Stimulated activated naive CD4-positive, alpha-beta T cell treated with Interleukin-2 at 50 U/mL for 16 hours (primary cell): ENCODE measurements at regions not wholly inside any gene's neighbourhood (a gene's known extent, or its start where the extent isn't known, plus 50 kb on each side); places are given as distances from the start of the nearest gene placed in this dataset.

Experiments used
- DNase-seq: peaks from one replicate; lab custom pipeline; 2025; lab: John Stamatoyannopoulos, UW

GRCh38 chr2:129752686-129753085 is 226.8 kb upstream of the RAB6C start:
- no peak for DNase-seq

DNA sequence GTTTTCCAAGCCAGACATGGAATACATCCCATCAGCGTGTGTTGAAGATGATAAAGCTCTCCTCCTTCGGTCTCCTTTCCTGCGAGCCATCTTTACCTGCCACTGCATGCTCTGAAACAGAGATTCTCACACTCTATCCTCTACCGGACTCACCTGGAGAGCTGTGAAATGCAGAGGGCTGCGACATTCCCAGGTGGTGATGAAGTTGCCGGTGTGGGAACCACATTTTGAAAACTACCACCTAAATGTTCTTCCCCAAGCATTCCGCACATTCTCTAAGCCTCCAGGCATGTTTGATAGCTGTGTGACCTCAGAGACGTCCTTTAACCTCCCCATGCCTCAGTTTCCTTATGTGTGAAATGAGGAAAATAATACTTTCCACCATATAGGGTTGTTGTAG is 226.2 kb upstream of the RAB6C start:
- DNase-seq, result no peak

- no peak for DNase-seq
Observed at GRCh38 chr2:129754421-129754820, 225.0 kb upstream of the RAB6C start.

- DNase-seq, result no peak
Observed at GRCh38 chr2:129754831-129755230, 224.6 kb upstream of the RAB6C start.

DNA sequence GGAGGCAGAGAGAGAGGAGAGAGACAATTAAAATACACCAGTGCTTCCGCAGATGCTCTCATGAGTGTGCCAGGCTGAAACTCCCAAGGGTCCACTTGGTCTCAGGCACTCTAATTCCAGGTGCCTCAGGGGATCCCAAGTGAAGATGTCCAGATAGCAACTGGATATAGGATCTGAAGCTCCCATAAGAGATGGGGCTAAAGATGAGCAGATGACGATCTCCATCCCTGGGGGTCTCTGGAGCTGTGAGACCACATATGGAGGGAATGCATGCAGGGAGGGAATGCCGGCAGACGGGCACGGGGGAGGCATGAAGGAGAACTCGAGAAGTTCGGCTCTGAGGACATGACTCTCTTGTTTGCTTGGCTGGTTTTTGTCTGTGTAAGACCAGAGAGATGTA is 223.7 kb upstream of the RAB6C start:
- no peak for DNase-seq

DNA sequence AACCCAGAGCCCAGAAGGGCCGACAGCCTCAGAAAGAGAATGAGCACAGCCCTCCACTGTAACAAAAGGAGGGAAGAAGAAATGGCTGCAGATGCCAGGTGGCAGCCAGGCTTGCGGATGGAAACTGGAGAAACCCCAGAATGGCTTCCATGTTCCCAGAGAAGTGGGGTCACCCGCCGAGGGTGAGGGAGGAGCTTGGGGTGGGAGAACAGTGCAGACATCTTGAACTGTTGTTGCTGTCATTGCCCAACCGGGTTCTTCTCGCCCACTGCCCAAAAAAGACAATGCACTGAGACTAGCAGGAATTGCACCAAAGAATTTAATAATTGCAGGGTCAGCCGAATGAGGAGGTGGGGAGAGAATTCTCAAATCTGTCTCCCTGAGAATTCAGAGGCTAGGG is 223.2 kb upstream of the RAB6C start:
- no peak for DNase-seq

DNA sequence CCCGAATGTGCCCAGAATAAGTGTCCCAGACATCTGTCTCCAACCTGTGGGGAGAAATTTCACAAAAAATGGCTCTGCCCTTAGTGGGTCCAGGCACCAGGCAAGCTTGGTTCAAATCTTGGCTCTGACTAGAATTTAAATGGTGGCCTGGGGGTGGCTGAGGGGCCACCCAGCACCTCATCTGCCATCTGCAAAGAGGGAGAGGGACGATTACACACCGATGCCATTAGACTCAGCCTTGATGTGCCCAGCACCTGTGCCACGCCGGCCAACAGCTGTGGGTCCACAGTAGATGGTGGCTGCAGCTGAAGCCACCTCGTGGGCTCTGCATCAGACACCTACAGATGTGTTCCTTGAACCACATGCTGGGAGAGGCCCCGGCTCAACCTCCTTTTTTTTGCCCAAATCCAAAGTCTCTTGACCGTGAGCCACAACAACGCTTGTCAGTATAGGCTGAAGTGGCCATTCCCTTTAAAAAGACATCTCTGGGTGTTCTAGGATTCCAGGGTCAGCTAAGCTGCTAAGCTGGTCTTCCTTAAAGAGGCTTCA is 222.0 kb upstream of the RAB6C start:
- DNase-seq, result no peak

DNA sequence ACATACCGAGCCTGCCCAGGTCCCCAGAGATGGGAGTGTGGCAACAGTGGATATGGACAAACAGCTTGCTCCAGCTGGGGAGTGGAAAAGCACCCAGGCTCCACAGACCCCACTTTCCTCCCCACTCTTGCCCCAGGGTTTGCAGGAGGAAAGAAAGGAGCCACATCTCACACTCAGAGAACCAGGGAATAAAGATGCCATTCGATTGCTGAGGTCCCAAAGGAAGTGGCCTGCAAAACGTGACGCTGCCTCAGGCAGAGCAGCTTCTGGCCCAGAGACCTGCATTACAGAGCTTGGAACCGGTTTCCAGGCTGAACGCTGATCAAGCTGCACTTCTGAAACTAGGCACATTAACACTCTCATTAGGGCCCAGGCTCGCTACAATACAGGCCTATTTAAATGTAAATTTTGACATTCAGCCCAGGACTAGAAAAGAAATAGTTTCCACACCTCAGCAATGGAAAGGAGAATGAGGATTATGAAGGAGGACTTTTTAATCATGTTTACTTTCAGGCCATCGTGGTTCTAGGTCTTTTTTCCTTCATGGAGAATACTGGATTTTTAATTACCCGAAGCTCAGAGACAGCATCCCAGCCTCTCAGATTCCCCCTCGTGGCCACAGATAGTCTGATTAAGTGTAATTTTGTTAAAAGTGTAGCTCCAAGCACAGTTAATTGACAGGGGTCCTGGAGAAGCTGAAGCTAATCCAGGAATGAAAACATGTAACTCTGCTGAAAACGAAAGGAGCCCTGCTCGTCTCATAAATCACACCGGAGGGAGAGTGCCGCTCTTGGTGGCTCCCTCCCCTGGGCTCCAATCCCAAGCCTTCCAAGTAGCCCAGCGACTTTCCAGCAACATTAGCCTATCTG is 221.3 kb upstream of the RAB6C start:
- no peak for DNase-seq

DNA sequence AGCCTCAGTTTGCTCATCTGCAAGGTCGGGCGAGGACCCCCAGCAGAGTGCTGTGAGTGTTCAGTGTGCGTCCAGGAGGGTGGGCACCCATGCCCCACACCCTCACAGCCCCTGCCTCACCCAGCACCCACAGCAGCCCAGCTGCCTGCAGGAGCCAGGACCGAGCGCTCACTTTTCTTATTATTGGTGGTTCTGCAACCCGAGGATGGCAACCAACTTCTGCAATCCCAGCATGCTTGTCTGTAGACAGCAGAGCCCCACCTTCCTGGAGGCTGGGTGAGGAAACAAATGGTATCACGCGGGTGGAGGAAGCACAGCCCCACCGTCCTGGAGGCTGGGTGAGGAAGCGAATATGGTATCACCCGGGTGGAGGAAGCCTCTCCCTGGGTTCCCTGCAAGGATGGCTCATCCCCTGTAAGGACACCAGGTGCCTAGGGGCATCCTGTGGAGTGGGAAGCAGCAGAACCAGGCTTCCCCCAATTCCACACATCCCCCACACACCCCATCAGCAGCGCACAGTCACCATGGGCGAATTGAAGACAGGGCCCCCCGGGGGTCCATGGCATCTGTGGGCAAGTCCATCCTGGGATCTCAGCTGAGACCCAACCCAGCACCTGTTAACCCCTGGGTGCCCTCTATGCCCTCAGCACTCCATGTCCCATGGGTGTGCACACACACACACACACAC is 220.5 kb upstream of the RAB6C start:
- DNase-seq, result no peak

DNA sequence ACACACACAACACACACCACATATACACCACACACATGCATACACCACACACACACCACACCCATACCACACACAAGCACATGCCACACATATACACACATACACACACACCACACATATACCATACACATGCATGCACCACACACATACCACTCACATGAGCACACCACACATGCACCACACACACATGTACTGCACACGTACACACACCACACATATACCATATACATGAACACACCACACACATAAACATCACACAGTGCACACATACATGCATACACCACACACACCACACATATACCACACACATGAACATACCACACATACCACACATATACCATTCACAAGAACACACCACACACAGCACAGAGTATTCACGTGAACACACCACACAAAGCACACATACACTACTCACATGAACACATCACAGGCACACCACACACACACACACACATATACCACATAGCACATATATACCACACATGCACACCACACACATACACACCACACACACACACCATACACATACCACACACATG is 219.9 kb upstream of the RAB6C start:
- no peak for DNase-seq

GRCh38 chr2:129760669-129761068 is 218.8 kb upstream of the RAB6C start:
- no peak for DNase-seq

- DNase-seq, result no peak
Observed at GRCh38 chr2:129761569-129762021, 217.9 kb upstream of the RAB6C start.

GRCh38 chr2:129762386-129763189 is 216.9 kb upstream of the RAB6C start:
- DNase-seq, result no peak

GRCh38 chr2:129763190-129763846 is 216.1 kb upstream of the RAB6C start:
- DNase-seq, result no peak

- DNase-seq, result no peak
Observed at GRCh38 chr2:129763966-129764365, 215.5 kb upstream of the RAB6C start.

DNA sequence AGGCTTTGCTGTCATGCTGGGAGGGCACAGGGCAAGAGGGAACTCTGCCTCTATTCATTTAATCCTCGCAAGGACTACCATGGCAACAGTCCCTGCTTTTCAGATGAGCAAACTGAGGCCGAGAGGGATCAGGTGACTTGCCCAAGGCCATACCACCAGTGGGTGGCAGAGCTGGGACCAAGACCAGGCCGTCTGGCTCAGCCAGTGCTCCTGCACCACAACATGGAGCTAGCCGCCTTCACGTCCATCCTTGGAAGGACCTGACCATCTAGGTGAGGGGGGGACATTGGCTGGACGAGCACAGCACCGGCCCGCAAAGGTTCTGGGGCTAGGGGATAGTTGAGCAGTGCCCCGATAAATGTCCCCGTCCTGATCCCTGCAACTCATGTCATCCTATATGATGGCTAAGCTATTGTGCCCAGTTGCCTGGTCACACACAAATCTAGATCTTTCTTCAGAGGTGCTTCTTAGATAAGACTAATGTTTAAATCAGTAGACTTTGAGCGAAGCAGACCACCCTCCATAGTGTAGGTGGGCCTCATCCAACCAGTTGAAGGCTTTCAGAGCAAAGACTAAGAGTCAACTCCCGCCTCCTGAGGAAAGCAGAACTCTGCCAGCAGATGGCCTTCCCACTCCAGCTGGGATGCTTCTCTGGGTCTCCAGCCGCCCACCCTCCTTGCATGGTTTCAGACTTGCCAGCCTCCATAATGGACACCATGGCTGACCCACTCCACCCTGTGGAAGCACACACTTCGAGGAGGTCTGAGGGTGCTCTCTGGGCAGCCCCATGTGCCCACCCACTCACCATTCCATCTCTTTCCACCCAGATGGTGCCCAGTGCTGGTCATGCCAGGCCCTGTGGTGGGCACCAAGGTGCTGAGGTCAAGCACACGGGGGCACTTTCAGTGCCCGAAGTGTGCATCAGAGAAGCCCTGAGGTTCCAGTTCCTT is 214.8 kb upstream of the RAB6C start:
- DNase-seq, result no peak

DNA sequence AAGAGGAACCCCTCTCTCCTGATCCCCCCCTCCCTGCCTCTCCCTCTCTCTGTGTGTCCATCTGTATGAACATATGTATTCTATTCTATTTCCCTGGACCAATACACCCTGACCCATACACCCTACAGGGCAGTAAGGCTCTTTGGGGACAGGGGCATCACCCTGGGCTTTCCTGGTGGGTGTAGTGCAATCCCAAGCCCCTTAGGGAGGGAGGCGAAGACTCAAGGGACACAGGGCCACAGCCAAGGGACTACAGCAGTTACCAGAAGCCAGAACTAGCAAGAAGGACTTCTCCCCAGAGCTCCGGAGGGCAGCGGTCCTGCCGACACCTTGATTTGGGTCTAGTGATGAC is 214.2 kb upstream of the RAB6C start:
- no peak for DNase-seq

GRCh38 chr2:129765678-129766351 is 213.7 kb upstream of the RAB6C start:
- no peak for DNase-seq

DNA sequence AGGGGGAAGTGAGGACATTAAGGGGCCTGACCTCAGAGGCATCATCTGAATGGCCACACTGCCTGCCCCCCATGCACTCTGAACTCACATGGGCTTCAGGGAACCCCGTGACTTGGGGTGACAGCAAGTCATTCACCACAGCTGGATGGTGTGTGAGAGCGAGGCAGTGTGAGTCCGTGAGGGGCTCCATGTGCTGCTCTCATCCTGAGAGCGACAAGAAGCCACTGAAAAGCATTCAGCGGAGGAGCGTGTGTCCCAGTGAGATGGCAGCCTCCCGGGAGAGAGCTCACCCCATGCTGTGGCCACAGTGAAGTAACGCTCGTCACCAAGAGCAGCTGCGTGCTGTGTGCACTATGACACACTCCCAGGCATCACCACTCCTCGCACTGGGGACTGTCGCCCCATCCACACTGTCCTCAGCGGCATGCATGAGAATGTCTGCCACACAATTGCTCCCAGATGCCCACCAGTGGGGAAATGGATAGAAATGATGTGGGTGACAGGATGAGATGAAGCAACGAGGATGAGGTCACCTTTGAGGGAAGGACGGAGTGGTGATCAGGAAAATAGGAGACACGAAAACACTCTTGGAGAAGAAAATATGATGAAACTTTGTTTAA is 213.0 kb upstream of the RAB6C start:
- DNase-seq, result no peak
